ENCODE measurements at regions not wholly inside any gene's neighbourhood (a gene's known extent, or its start where the extent isn't known, plus 50 kb on each side); places are given as distances from the start of the nearest gene placed in this dataset.
A peak's percentile ranks its signal among the peaks of the same experiment; 100 is the strongest.
"Not testable (repeated sequence)": the region's sequence is repeated elsewhere in the genome, so short reads cannot be mapped to it uniquely, and the experiment has no call there.

DNA sequence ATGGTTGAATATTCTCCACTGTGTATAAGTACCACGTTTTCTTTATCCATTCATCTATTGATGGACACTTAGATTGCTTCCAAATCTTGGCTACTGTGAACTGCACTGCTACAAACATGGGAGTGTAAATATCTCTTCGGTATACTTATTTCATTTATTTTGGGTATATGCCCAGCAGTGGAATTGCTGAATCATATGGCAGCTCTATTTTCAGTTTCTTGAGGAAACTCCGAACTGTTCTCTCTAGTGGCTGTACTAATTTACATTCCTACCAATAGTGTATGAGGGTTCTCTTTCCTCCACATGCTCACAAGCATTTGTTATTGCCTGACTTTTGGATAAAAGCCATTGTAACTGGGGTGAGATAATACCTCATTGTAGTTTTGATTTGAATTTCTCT lies 623.1 kb upstream of the LRFN5 start:
- Mint-ChIP-seq H3K27ac (no peak overlapping the region), H3K4me1 (peaks cover 4% of the 10 kb centered on the region), H3K36me3 (ENCODE audit: low read depth) (no peaks in the 10 kb centered on the region), H3K27me3 (ENCODE audit: insufficient read depth) (no peaks in the 10 kb centered on the region), H3K9me3 (no peaks in the 10 kb centered on the region), H3K4me3 (no peak overlapping the region)
- H3K36me3 ChIP-seq (ENCODE audit: control insufficient read depth, insufficient read depth, low read length): no peaks in the 10 kb centered on the region
- no peak overlapping the region for H3K9ac ChIP-seq (ENCODE audit: extremely low read depth, low read length, poor library complexity, severe bottlenecking)
- TF ChIP-seq, protein P1, sequence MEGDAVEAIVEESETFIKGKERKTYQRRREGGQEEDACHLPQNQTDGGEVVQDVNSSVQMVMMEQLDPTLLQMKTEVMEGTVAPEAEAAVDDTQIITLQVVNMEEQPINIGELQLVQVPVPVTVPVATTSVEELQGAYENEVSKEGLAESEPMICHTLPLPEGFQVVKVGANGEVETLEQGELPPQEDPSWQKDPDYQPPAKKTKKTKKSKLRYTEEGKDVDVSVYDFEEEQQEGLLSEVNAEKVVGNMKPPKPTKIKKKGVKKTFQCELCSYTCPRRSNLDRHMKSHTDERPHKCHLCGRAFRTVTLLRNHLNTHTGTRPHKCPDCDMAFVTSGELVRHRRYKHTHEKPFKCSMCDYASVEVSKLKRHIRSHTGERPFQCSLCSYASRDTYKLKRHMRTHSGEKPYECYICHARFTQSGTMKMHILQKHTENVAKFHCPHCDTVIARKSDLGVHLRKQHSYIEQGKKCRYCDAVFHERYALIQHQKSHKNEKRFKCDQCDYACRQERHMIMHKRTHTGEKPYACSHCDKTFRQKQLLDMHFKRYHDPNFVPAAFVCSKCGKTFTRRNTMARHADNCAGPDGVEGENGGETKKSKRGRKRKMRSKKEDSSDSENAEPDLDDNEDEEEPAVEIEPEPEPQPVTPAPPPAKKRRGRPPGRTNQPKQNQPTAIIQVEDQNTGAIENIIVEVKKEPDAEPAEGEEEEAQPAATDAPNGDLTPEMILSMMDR (conservative IDR thresholded peaks at IDR 0.05): no peak
- no peak for DNase-seq
- no peaks in the 10 kb centered on the region for H3K27me3 ChIP-seq (ENCODE audit: control insufficient read depth, insufficient read depth, low read length, poor library complexity, severe bottlenecking)
- WGBS, 2 experiments (ENCODE audit: insufficient coverage in 1 of 2, insufficient read length in 1 of 2): 96 to 100% methylated on average over 1 to 3 of the region's 3 CpGs
- no peaks in the 10 kb centered on the region for H3K4me1 ChIP-seq (ENCODE audit: control insufficient read depth, insufficient read depth, low read length)
- no peak overlapping the region for H3K27ac ChIP-seq (ENCODE audit: low read depth, low read length)
- H3K4me3 ChIP-seq (ENCODE audit: low read length): no peak overlapping the region
- H3K9me3 ChIP-seq (ENCODE audit: control insufficient read depth, low read length): no peaks in the 10 kb centered on the region

DNA sequence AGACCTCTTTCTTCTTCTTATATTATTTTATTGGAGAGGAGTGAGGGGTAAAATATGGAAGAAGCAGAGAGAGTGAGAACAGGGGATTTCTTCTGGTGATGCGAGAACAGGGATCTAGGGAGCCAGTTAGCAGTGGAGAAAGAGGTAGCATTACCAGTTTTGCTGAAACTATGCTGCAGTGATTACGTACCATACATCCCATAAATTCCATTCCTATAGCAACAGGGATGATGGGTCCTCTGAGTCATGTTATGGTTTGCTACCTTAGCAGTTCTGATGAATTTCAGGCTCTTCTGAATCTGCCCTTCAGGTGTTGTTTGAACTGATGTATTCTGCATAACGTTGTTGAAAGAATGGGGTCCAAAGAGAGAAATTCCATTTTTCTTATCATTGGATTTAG lies 625.4 kb upstream of the LRFN5 start:
- H3K9me3 Mint-ChIP-seq: no peaks in the 10 kb centered on the region
- H3K4me1 Mint-ChIP-seq: peaks cover 2% of the 10 kb centered on the region
- H3K27me3 Mint-ChIP-seq (ENCODE audit: insufficient read depth): no peaks in the 10 kb centered on the region
- no peak overlapping the region for H3K4me3 ChIP-seq (ENCODE audit: low read length)
- H3K4me1 ChIP-seq (ENCODE audit: control insufficient read depth, insufficient read depth, low read length): no peaks in the 10 kb centered on the region
- H3K27ac ChIP-seq (ENCODE audit: low read depth, low read length): no peak overlapping the region
- H3K9ac ChIP-seq (ENCODE audit: extremely low read depth, low read length, poor library complexity, severe bottlenecking): no peak overlapping the region
- H3K27ac Mint-ChIP-seq: no peak overlapping the region
- no peaks in the 10 kb centered on the region for H3K9me3 ChIP-seq (ENCODE audit: control insufficient read depth, low read length)
- no peaks in the 10 kb centered on the region for H3K27me3 ChIP-seq (ENCODE audit: control insufficient read depth, insufficient read depth, low read length, poor library complexity, severe bottlenecking)
- TF ChIP-seq, protein P1 (conservative IDR thresholded peaks at IDR 0.05): no peak
- H3K36me3 ChIP-seq (ENCODE audit: control insufficient read depth, insufficient read depth, low read length): peaks cover 8% of the 10 kb centered on the region
- peaks cover 9% of the 10 kb centered on the region for H3K36me3 Mint-ChIP-seq (ENCODE audit: low read depth)
- H3K4me3 Mint-ChIP-seq: no peak overlapping the region
- WGBS, 2 experiments (ENCODE audit: insufficient coverage in 1 of 2, insufficient read length in 1 of 2): 83 to 95% methylated on average over 1 to 3 of the region's 3 CpGs
- DNase-seq: no peak

DNA sequence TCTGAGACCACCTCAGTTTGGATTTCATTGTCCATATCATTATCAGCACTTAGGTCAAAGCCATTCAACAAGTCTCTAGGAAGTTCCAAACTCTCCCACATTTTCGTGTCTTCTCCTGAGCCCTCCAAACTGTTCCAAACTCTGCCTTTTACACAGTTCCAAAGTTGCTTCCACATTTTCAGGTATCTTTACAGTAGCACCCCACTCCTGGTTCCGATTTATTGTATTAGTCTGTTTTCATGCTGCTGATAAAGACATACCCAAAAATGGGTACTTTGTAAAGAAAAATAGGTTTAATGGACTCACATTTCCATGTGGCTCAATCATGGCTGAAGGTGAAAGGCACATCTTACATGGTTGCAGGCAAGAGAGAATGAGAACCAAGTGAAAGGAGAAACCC lies 646.4 kb upstream of the LRFN5 start:
- H3K27me3 ChIP-seq (ENCODE audit: control insufficient read depth, insufficient read depth, low read length, poor library complexity, severe bottlenecking); H3K9ac ChIP-seq (ENCODE audit: extremely low read depth, low read length, poor library complexity, severe bottlenecking); H3K4me3 Mint-ChIP-seq; H3K27ac Mint-ChIP-seq; H3K4me3 ChIP-seq (ENCODE audit: low read length); H3K4me1 ChIP-seq (ENCODE audit: control insufficient read depth, insufficient read depth, low read length); DNase-seq; H3K27ac ChIP-seq (ENCODE audit: low read depth, low read length); H3K27me3 Mint-ChIP-seq (ENCODE audit: insufficient read depth): not testable (repeated sequence)
- WGBS, 2 experiments (ENCODE audit: insufficient coverage in 1 of 2, insufficient read length in 1 of 2): 90 to 95% methylated on average over 1 to 2 of the region's 2 CpGs
- Histone ChIP-seq H3K36me3 (ENCODE audit: control insufficient read depth, insufficient read depth, low read length) (peaks cover 64% of the 10 kb centered on the region), H3K9me3 (ENCODE audit: control insufficient read depth, low read length) (peaks cover 43% of the 10 kb centered on the region)
- Mint-ChIP-seq H3K36me3 (ENCODE audit: low read depth) (peaks cover 54% of the 10 kb centered on the region), H3K4me1 (peaks cover 15% of the 10 kb centered on the region), H3K9me3 (peaks cover 44% of the 10 kb centered on the region)

DNA sequence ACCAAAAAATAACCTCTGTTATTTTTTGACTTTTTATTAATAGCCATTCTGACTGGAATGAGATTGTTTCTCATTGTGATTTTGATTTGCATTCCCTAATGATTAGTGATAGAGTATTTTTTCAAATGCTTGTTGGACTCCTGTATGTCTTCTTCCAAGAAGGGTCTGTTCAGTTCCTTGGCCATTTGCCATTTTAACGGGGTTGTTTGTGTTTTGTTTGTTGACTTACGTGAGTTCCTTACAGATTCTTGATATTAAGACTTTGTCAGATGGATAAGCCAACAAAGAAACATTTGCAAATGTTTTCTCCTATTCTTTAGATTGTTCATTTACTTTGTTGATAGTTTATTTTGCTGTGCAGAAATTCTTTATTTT lies 651.6 kb upstream of the LRFN5 start:
- Histone ChIP-seq H3K9ac (ENCODE audit: extremely low read depth, low read length, poor library complexity, severe bottlenecking) (peak overlapping the region; percentile 88), H3K27ac (ENCODE audit: low read depth, low read length) (peak overlapping the region; percentile 72), H3K4me3 (ENCODE audit: low read length) (peak overlapping the region; percentile 97), H3K27me3 (ENCODE audit: control insufficient read depth, insufficient read depth, low read length, poor library complexity, severe bottlenecking) (no peaks in the 10 kb centered on the region), H3K4me1 (ENCODE audit: control insufficient read depth, insufficient read depth, low read length) (no peaks in the 10 kb centered on the region), H3K36me3 (ENCODE audit: control insufficient read depth, insufficient read depth, low read length) (peaks cover 30% of the 10 kb centered on the region), H3K9me3 (ENCODE audit: control insufficient read depth, low read length) (peaks cover 33% of the 10 kb centered on the region)
- WGBS, 2 experiments (ENCODE audit: insufficient coverage in 1 of 2, insufficient read length in 1 of 2): 24% methylated on average over 2 of the region's 2 CpGs; no CpG with 5 or more reads in 1 of the 2 experiments
- peak overlapping the region; percentile 100 for H3K27ac Mint-ChIP-seq
- peak overlapping the region; percentile 95 for H3K4me3 Mint-ChIP-seq
- TF ChIP-seq, protein P1 (conservative IDR thresholded peaks at IDR 0.05): no peak
- H3K36me3 Mint-ChIP-seq (ENCODE audit: low read depth): peaks cover 38% of the 10 kb centered on the region
- no peak for DNase-seq
- peaks cover 15% of the 10 kb centered on the region for H3K4me1 Mint-ChIP-seq
- no peaks in the 10 kb centered on the region for H3K27me3 Mint-ChIP-seq (ENCODE audit: insufficient read depth)
- H3K9me3 Mint-ChIP-seq: peaks cover 43% of the 10 kb centered on the region

DNA sequence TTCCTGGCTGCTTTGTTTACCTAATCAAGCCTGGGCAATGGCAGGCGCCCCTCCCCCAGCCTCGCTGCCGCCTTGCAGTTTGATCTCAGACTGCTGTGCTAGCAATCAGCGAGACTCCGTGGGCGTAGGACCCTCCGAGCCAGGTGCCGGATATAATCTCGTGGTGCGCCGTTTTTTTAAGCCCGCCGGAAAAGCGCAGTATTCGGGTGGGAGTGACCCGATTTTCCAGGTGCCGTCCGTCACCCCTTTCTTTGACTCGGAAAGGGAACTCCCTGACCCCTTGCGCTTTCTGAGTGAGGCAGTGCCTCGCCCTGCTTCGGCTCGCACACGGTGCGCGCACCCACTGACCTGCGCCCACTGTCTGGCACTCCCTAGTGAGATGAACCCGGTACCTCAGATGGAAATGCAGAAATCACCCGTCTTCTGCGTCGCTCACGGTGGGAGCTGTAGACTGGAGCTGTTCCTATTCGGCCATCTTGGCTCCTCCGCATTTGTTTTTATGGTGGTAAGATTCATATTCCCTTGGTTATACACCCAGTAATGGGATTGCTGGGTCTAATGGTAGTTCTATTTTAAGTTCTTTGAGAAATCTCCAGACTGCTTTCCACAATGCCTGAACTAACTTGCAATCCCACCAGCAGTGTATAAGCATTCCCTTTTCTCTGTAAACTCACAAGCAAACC lies 652.1 kb upstream of the LRFN5 start:
- Histone ChIP-seq H3K9me3 (ENCODE audit: control insufficient read depth, low read length) (peaks cover 28% of the 10 kb centered on the region), H3K4me3 (ENCODE audit: low read length) (peak overlapping the region; percentile 97), H3K36me3 (ENCODE audit: control insufficient read depth, insufficient read depth, low read length) (peaks cover 24% of the 10 kb centered on the region), H3K27ac (ENCODE audit: low read depth, low read length) (peak overlapping the region; percentile 72), H3K9ac (ENCODE audit: extremely low read depth, low read length, poor library complexity, severe bottlenecking) (peak overlapping the region; percentile 88)
- peaks cover 33% of the 10 kb centered on the region for H3K36me3 Mint-ChIP-seq (ENCODE audit: low read depth)
- DNase-seq: peak; percentile 39
- H3K9me3 Mint-ChIP-seq: peaks cover 38% of the 10 kb centered on the region
- peak overlapping the region; percentile 95 for H3K4me3 Mint-ChIP-seq
- 5% methylated on average over 20 of the region's 34 CpGs; no CpG with 5 or more reads in 1 of the 2 experiments for WGBS, 2 experiments (ENCODE audit: insufficient coverage in 1 of 2, insufficient read length in 1 of 2)
- peak overlapping the region; percentile 100 for H3K27ac Mint-ChIP-seq
- not testable (repeated sequence) for H3K27me3 ChIP-seq (ENCODE audit: control insufficient read depth, insufficient read depth, low read length, poor library complexity, severe bottlenecking); H3K4me1 ChIP-seq (ENCODE audit: control insufficient read depth, insufficient read depth, low read length); H3K27me3 Mint-ChIP-seq (ENCODE audit: insufficient read depth)
- H3K4me1 Mint-ChIP-seq: peaks cover 15% of the 10 kb centered on the region
